ENCODE measurements at regions not wholly inside any gene's neighbourhood (a gene's known extent, or its start where the extent isn't known, plus 50 kb on each side); places are given as distances from the start of the nearest gene placed in this dataset.
"Not testable (repeated sequence)": the region's sequence is repeated elsewhere in the genome, so short reads cannot be mapped to it uniquely, and the experiment has no call there.

GRCh38 chr18:78783564-78783960 is 196.1 kb upstream of the SALL3 start:
- no peak for DNase-seq

DNA sequence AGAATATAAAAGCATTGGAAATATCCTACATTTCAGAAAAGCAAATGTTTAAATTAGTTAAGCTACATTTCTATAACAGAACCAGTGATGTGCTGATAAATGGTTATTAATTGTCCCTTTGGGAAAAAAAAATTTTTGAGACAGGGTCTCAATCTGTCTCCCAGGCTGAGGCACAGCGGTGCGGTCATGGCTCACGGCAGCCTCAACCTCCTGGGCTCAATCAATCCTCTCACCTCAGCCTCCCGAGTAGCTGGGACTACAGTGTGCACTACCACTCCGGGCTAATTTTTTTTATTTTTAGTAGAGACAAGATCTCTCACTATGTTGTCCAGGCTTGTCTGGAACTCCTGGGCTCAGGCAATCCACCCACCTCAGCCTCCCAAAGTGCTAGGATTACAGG is 194.8 kb upstream of the SALL3 start:
- no peak for DNase-seq

DNA sequence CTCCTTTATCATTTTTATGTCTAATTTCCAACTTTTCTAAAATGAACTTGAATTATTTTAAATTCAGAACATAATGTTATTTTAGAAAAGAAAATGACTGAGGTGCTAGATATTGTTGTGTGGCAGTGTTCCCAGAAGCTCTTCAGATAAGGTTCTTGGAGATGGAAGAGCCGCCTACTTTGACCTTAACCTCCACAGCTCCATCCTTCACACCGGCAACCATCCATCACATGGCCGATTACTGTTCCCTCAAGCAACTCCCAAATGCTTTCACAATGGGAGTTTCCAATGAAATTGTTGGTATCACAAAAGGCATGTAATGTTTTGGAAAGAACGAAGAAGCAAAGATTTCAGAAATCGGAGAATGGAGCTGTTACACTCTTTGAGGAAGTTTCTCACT is 193.9 kb upstream of the SALL3 start:
- DNase-seq, result no peak

DNA sequence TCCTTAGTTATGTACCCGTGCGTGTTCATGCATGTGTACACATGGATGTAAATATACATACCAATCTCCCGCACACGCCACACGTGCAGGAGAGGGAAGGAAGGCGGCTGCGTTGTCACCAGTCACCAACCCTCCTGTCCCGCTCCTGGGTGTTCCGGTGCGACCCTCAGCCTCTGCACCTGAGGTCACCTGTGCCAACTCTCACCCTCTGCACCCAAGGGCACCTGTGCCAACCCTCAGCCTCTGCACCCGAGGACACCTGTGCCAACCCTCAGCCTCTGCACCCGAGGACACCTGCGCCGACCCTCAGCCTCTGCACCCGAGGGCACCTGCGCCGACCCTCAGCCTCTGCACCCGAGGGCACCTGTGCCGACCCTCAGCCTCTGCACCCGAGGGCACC is 192.8 kb upstream of the SALL3 start:
- DNase-seq, result no peak

DNA sequence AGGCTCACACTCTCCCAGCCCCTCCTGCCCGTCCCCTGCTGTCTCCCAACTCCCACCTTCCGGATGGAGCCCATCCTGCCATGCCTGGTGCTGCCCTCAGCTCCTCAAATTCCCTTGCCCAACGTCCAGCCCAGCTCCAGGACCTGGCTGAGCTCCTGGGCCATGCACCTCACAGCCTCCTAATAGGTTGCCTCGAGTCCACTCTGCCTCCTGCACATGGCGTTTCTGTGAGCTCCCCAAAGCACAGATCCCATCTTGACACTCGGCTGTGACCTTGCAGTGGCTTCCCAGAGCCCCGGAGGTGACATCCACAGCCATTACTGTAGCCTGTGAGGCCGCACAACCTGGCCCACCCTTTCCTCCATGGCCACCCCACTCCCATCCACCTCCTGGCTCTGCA is 191.9 kb upstream of the SALL3 start:
- DNase-seq, result no peak

DNA sequence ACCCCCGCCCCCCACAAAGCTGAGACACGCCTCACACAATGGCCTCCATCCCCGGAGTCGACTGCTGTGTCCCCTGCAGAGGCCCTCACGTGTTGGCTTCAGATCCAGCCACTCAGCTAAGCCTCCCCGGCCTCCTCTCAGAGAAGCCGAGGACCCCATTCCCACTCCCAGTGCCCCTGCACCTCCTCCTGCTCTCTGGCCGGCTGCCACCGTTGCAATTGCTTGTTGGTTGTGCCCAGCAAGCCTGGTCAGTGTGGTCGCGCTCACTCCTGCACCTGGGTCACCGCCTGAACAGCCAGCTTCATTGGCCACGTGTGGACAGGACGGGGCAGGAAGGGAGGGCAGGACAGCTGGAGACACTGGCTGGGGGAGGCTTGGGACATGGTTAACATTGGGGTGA is 191.5 kb upstream of the SALL3 start:
- no peak for DNase-seq

DNA sequence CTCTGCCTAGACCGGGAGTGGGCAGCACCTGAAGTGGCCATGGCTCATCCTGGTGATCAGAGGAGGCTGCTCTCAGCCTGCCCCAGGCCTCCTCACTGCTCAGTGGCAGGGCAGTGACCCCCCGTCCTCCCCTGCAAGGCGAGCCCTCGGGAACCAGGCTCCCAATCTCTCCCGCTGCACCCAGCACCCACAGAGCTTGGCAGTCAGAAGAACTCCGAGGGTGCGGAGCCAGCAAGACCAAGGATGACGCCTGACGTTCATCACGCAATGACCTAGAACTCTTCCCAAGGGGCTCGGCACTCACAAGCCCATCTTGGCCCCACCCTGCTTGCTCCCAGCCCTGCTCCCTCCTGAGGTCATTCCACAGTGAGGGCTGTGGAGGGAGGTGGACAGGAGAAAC is 189.8 kb upstream of the SALL3 start:
- no peak for DNase-seq

GRCh38 chr18:78790511-78790910 is 189.1 kb upstream of the SALL3 start:
- DNase-seq, result no peak

GRCh38 chr18:78790960-78791359 is 188.7 kb upstream of the SALL3 start:
- DNase-seq, result no peak

- no peak for DNase-seq
Observed at GRCh38 chr18:78792094-78792493, 187.5 kb upstream of the SALL3 start.

DNA sequence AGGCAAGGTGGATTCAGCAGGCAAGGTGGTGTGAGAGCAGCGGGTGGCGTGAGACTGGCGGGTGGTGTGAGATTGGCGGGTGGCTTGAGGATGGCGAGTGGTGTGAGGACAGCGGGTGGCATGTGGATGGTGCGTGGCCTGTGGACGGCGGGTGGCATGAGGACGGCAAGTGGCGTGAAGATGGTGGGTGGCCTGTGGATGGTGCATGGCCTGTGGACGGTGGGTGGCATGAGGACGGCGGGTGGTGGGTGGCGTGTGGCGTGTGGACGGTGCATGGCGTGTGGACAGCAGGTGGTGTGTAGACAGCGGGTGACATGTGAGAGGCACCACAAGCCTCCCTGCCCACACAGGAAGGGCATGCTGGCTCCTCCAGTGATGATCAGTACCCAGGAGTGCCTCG is 186.9 kb upstream of the SALL3 start:
- no peak for DNase-seq

DNA sequence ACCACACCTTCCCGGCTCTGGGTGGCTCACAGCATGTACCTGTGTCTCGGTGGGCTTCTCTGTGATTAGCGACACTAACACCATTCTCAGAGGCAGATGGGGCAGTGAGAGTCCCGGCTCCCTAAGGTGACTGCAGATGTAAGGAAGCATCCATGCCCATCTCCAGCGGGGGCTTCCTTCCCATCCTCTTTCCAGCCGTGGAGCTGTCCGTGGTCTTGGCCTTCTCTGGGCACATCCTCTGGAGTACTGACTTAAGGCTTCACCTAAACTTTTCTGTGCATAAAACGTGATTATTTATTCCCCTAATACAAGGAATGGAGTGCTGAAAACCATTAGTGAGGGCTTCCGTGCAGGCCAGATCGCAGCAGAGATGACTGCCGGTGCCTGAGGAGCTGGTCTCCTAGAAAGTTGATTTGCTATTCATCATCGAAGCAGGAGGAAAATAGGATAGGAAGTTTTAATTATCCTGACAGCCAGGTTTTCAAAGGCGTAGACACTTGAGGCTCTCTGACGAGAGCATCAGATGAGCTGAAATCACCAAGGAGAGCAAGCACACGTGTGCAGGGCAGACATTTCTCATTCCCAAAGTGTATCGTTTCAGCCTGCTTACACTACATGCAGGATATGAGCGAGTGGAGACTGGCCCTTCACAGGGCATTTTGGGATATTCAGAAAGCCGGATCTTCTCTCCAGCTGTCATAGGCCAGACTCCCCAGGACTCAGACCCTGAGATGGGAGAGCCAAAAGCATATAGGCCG is 186.1 kb upstream of the SALL3 start:
- no peak for DNase-seq

DNA sequence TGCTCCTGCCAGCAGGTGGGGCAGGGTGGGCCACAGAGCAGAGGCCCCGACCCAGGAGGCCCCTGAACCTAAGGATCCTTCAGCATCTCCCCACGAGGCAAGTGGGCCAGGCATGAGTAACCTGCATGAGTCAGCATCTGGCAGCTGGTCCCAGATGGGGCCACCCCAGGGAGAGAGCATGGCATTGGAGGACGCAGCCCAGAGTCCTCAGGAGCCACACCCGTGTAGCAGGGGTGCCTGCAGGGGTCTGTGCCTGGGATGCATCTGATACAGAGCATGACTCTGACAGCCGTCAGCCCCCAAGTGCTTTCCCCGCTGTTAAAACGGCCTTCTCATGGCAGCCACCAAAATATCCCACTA is 185.6 kb upstream of the SALL3 start:
- DNase-seq, result no peak

GRCh38 chr18:78796693-78797455 is 182.7 kb upstream of the SALL3 start:
- DNase-seq, result no peak

GRCh38 chr18:78797499-78797898 is 182.1 kb upstream of the SALL3 start:
- DNase-seq, result no peak

DNA sequence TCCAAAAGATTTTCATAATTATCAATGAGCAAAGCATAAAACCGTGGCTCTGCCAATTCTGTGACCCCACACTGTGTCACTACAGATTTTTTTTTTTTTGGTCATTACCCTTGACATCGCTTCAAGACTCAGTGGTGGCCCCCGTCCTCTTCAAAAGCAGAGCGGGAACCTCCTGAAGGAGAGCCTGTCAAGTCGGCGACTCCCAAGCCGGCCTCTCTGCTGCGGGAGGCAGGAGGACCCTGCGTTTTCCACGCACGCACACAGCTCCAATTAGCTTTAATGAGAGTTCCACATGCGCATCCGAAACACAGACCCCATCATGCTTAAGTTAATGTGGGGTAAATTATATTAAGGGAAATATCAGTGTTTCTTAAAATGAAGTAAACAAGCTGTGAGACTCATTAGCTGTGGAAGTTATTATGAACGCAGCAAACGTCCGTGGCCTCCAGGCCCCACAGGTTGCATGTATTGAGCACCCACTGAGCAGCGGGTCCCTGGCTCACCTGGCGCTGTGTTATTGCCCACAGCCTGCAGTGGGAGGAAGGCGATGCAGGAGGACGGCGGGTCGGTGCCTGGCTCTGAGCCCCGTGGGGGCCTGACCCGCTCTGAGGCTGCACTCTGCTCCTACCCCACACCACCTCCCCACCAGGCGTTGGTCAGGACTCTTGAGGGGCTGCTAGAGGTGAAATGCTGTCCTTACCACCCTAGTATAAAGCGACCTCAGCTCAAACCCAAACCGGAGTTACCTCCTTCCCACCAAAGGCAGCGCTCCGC is 181.0 kb upstream of the SALL3 start:
- DNase-seq, result no peak

DNA sequence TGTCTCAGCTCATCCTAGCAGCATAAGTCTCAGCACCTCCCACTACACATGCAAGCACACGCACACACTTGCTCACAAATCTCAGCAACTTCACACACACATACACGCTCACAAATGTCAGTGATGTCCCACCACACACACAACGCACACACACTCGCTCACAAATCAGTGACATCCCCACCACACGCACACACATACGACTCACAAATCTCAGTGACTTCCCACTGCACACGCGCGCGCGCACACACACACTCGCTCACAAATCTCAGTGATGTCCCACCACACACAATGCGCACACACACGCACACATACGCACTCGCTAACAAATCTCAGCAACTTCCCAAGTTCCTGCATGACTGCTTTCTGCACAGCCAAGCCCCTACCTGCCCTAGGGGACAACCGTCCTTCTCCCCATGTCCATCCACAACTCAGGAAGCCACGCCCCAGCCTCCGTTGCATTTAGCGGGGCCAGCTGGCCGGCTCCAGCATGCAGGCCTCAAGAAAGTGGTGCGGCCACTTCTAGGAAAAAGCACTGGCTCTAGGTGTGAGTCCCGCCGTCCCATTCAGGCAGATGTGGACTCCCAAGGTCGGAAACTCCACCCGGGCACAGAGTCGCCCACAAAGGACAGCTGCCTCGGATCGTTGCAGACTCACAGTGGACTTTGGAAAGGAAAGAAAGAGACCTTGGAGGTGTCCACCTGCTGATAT is 180.1 kb upstream of the SALL3 start:
- DNase-seq, result no peak

GRCh38 chr18:78800102-78800851 is 179.3 kb upstream of the SALL3 start:
- DNase-seq, result not testable (repeated sequence)

GRCh38 chr18:78801011-78801410 is 178.6 kb upstream of the SALL3 start:
- no peak for DNase-seq

DNA sequence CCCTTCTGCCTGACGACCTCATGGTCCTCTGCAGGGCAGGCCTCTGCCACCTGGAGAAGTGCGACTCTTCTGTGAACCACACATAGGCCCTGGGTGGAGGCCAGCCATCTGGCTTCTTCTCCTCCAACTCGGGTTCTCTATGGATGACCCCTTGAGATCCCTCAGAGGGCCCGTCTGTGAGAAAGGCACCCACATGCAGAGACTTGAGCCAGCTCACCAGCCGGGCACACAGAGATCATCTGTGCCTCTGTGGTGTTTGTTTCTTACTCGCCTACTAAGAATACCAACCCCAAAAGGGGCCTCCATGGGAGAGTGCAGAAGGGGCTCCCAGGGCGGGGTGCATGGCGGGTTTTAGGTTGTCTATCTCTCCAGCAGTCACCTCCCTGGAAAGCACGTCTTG is 176.5 kb upstream of the SALL3 start:
- no peak for DNase-seq

DNA sequence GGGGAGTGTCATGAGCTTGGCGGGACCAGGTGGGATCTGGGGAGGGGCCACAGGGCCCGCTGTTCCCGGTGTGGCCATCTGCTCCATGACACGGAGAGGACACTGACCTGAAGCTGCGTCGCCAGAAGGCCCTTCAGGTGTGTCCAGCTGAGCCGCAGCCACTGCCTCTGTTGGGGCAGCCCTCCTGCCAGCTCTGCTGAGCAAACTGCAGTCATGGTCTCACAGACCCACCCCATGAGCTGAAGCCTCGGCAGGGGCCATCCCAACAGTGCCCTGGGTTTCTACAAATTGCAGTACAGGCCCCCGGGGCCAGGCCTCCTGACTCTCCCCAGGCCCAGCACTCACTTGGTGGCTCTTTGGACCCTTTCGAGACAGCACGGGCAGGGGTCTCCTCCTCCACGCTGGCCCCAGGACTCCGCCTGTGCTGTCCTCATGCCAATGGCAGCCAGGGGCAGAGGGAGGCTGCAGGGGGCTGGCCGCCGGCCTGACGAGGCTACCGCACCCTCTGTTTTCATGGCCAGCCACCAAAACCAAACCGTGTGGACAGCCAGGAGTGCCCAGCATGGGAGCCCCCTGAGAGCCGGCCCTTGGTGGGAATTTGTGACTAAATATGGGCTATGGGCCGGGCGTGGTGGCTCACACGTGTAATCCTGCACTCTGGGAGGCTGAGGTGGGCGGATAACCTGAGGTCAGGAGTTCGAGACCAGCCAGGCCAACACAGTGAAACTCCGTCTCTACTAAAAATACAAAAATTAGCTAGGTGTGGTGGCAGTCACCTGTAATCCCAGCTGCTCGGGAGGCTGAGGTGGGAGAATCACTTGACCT is 175.2 kb upstream of the SALL3 start:
- DNase-seq, result no peak

All from T-helper 2 cell (primary cell).